ENCODE measurements at regions not wholly inside any gene's neighbourhood (a gene's known extent, or its start where the extent isn't known, plus 50 kb on each side); places are given as distances from the start of the nearest gene placed in this dataset.

- DNase-seq (ENCODE audit: insufficient read length) = no peak
- no peak for FAIRE-seq
- TF ChIP-seq POLR2A (IDR thresholded peaks at IDR 0.05; ENCODE audit: low read depth, low read length) (no peak), POLR2AphosphoS5 (IDR thresholded peaks at IDR 0.05; ENCODE audit: low read depth, low read length) (no peak), TAF1 (IDR thresholded peaks at IDR 0.05; ENCODE audit: borderline replicate concordance, low read depth, low read length) (no peak)
These were observed 53.6 kb upstream of the DDX18 start for GRCh38 chr2:117760916-117761315.

GRCh38 chr2:117762454-117762853, 52.0 kb upstream of the DDX18 start:
- FAIRE-seq (no peak), DNase-seq (ENCODE audit: insufficient read length) (no peak)
- TF ChIP-seq TAF1 (IDR thresholded peaks at IDR 0.05; ENCODE audit: borderline replicate concordance, low read depth, low read length) (no peak), POLR2AphosphoS5 (IDR thresholded peaks at IDR 0.05; ENCODE audit: low read depth, low read length) (no peak), POLR2A (IDR thresholded peaks at IDR 0.05; ENCODE audit: low read depth, low read length) (no peak)

- TF ChIP-seq TAF1 (IDR thresholded peaks at IDR 0.05; ENCODE audit: borderline replicate concordance, low read depth, low read length) (no peak), POLR2AphosphoS5 (IDR thresholded peaks at IDR 0.05; ENCODE audit: low read depth, low read length) (no peak), POLR2A (IDR thresholded peaks at IDR 0.05; ENCODE audit: low read depth, low read length) (no peak)
- no peak for DNase-seq (ENCODE audit: insufficient read length)
- no peak for FAIRE-seq
These were observed 50.7 kb upstream of the DDX18 start for GRCh38 chr2:117763804-117764203.
